OCI-LY1 (cell line): ENCODE measurements at regions not wholly inside any gene's neighbourhood (a gene's known extent, or its start where the extent isn't known, plus 50 kb on each side); places are given as distances from the start of the nearest gene placed in this dataset.

Experiments used
- H2AFZ ChIP-seq: fragments of 200-600 bp; sonication (generic), shearing (Covaris generic); 2 replicates; pipeline ENCODE4 v1.6.0; 2014; ENCODE audit warnings: antibody characterized with exemption, mild to moderate bottlenecking, low read length
- H3F3A ChIP-seq: fragments of 200-600 bp; sonication (generic), shearing (Covaris generic); 2 replicates; pipeline ENCODE4 v1.6.0; 2014; ENCODE audit warnings: mild to moderate bottlenecking, antibody characterized with exemption, low read length, moderate library complexity; ENCODE audit not compliant: insufficient read depth
- H3K27ac ChIP-seq: fragments of 200-600 bp; sonication (generic); 2 replicates; pipeline ENCODE4 v1.5.1; 2014; ENCODE audit warnings: low read length, mixed run types, mild to moderate bottlenecking, low read depth; ENCODE audit not compliant: poor library complexity, severe bottlenecking
- H3K27me3 ChIP-seq: fragments of 200-600 bp; sonication (generic); 2 replicates; pipeline ENCODE4 v1.6.0; 2014; ENCODE audit warnings: antibody characterized with exemption, mild to moderate bottlenecking, low read length, moderate library complexity; ENCODE audit not compliant: insufficient read depth
- H3K36me3 ChIP-seq: fragments of 200-600 bp; sonication (generic); 2 replicates; pipeline ENCODE4 v1.6.1; 2014; ENCODE audit warnings: mild to moderate bottlenecking, antibody characterized with exemption, low read length, moderate library complexity, mixed read lengths; ENCODE audit not compliant: insufficient read depth
- H3K4me1 ChIP-seq: fragments of 200-600 bp; sonication (generic); 2 replicates; pipeline ENCODE4 v1.5.1; 2014; ENCODE audit warnings: mild to moderate bottlenecking, low read length, moderate library complexity; ENCODE audit not compliant: insufficient read depth, severe bottlenecking
- H3K4me2 ChIP-seq: fragments of 200-600 bp; sonication (generic), shearing (Covaris generic); 2 replicates; pipeline ENCODE4 v1.6.1; 2014; ENCODE audit warnings: low read length
- H3K4me3 ChIP-seq: fragments of 200-600 bp; sonication (generic); 2 replicates; pipeline ENCODE4 v1.5.1; 2014; ENCODE audit warnings: low read length, low read depth, mild to moderate bottlenecking, mixed read lengths; ENCODE audit not compliant: poor library complexity, severe bottlenecking
- H3K79me2 ChIP-seq: fragments of 200-600 bp; shearing (Covaris generic); 2 replicates; pipeline ENCODE4 v1.6.1; 2016; ENCODE audit warnings: mixed run types, low read length, mixed read lengths; ENCODE audit not compliant: insufficient read depth
- H3K9ac ChIP-seq: fragments of 200-600 bp; sonication (generic), shearing (Covaris generic); 2 replicates; pipeline ENCODE4 v1.6.1; 2014; ENCODE audit warnings: mild to moderate bottlenecking, low read length, mixed read lengths
- H3K9me2 ChIP-seq: fragments of 200-600 bp; sonication (generic), shearing (Covaris generic); 2 replicates; pipeline ENCODE4 v1.6.1; 2014; ENCODE audit warnings: low read depth, mild to moderate bottlenecking, low read length, mixed read lengths
- H3K9me3 ChIP-seq: fragments of 200-600 bp; shearing (Covaris generic); 2 replicates; pipeline ENCODE4 v1.6.1; 2014; ENCODE audit warnings: low read length, mixed read lengths
- H4K20me1 ChIP-seq: fragments of 200-600 bp; sonication (generic), shearing (Covaris generic); 2 replicates; pipeline ENCODE4 v1.6.0; 2016; ENCODE audit warnings: mild to moderate bottlenecking, low read length; ENCODE audit not compliant: insufficient read depth
- EZH2 ChIP-seq: fragments of 200-600 bp; sonication (generic), shearing (Covaris generic); IDR thresholded peaks from 2 replicates; pipeline ENCODE4 v1.8.0; 2017; ENCODE audit warnings: borderline replicate concordance, mixed run types, mild to moderate bottlenecking, antibody characterized with exemption, low read length, moderate library complexity, mixed read lengths
- TF ChIP-seq, protein P1 (sequence below): fragments of 200-600 bp; sonication (generic), shearing (Covaris generic); IDR thresholded peaks from 2 replicates; pipeline ENCODE4 v1.5.1; 2017; ENCODE audit warnings: mild to moderate bottlenecking, antibody characterized with exemption, low read length, moderate library complexity, mixed read lengths

GRCh38 chr2:238576674-238577073 lies 149.9 kb downstream of the ASB1 start:
- no peaks in the 10 kb centered on the region for H3K36me3 ChIP-seq
- no peaks in the 10 kb centered on the region for H3K4me1 ChIP-seq
- no peaks in the 10 kb centered on the region for H3F3A ChIP-seq
- H3K4me2 ChIP-seq = no peak overlapping the region
- H3K27ac ChIP-seq = no peak overlapping the region
- TF ChIP-seq EZH2 = no peak
- TF ChIP-seq, protein P1, sequence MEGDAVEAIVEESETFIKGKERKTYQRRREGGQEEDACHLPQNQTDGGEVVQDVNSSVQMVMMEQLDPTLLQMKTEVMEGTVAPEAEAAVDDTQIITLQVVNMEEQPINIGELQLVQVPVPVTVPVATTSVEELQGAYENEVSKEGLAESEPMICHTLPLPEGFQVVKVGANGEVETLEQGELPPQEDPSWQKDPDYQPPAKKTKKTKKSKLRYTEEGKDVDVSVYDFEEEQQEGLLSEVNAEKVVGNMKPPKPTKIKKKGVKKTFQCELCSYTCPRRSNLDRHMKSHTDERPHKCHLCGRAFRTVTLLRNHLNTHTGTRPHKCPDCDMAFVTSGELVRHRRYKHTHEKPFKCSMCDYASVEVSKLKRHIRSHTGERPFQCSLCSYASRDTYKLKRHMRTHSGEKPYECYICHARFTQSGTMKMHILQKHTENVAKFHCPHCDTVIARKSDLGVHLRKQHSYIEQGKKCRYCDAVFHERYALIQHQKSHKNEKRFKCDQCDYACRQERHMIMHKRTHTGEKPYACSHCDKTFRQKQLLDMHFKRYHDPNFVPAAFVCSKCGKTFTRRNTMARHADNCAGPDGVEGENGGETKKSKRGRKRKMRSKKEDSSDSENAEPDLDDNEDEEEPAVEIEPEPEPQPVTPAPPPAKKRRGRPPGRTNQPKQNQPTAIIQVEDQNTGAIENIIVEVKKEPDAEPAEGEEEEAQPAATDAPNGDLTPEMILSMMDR = no peak
- H3K9me2 ChIP-seq = no peaks in the 10 kb centered on the region
- no peaks in the 10 kb centered on the region for H4K20me1 ChIP-seq
- no peak overlapping the region for H3K4me3 ChIP-seq
- H3K9me3 ChIP-seq = no peaks in the 10 kb centered on the region
- H3K27me3 ChIP-seq = peaks cover 13% of the 10 kb centered on the region; the same call in 1 of the 2 replicates
- H3K79me2 ChIP-seq = no peaks in the 10 kb centered on the region
- no peak overlapping the region for H3K9ac ChIP-seq
- H2AFZ ChIP-seq = no peak overlapping the region

DNA sequence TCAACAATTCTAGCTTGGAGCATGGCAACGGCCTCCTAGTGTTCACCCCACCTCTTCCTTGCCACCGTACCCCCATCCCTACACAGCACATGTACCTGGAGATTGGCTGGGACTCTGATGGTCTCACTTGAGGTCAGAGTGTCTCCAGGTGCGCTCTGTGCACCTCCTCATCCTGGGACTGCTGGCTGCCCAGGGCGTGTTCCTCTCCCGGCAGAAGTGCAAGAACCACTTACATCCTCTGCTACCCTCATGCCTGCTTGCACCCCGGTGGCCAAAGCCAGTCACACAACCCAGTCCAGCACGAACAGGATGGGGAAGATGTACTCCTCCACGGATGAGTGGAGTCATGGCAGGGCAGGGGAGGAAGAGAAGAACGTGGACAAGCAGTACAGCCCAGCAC lies 151.5 kb downstream of the ASB1 start:
- H3K9me2 ChIP-seq = no peaks in the 10 kb centered on the region
- H3K27ac ChIP-seq = no peak overlapping the region
- no peaks in the 10 kb centered on the region for H3F3A ChIP-seq
- H3K9ac ChIP-seq = no peak overlapping the region
- TF ChIP-seq, protein P1 = no peak
- TF ChIP-seq EZH2 = no peak
- peaks cover 8% of the 10 kb centered on the region; the same call in 1 of the 2 replicates for H3K27me3 ChIP-seq
- no peak overlapping the region for H3K4me2 ChIP-seq
- H3K79me2 ChIP-seq = no peaks in the 10 kb centered on the region
- no peaks in the 10 kb centered on the region for H4K20me1 ChIP-seq
- H3K4me1 ChIP-seq = no peaks in the 10 kb centered on the region
- no peak overlapping the region for H3K4me3 ChIP-seq
- H3K36me3 ChIP-seq = no peaks in the 10 kb centered on the region
- H2AFZ ChIP-seq = no peak overlapping the region
- no peaks in the 10 kb centered on the region for H3K9me3 ChIP-seq

DNA sequence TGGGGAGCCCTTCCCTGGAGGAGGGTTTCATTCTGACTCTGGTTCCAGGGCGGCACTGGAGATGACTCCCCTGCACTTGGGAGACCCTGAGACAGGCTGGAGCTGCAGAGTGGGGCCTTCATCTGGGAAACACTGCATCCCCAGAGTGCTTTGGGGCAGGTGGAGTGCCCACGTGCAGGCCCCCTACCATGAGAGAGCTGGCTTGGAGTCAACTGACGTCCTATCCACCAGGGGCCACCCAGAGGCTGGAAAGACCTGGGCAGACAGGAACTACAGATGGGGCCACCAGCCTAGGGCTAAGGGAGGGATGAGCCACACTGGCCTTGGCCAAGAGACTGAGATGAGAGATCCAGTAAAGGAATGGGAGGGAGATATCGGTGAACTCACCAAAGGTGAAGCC lies 153.8 kb downstream of the ASB1 start:
- H3K27me3 ChIP-seq = peaks cover 8% of the 10 kb centered on the region; the same call in 1 of the 2 replicates
- no peak overlapping the region for H2AFZ ChIP-seq
- H4K20me1 ChIP-seq = no peaks in the 10 kb centered on the region
- no peak overlapping the region for H3K4me2 ChIP-seq
- H3K79me2 ChIP-seq = no peaks in the 10 kb centered on the region
- no peak overlapping the region for H3K4me3 ChIP-seq
- H3K4me1 ChIP-seq = no peaks in the 10 kb centered on the region
- no peak overlapping the region for H3K27ac ChIP-seq
- no peaks in the 10 kb centered on the region for H3F3A ChIP-seq
- TF ChIP-seq EZH2 = no peak
- TF ChIP-seq, protein P1 = no peak
- no peak overlapping the region for H3K9ac ChIP-seq
- no peaks in the 10 kb centered on the region for H3K36me3 ChIP-seq
- H3K9me3 ChIP-seq = no peaks in the 10 kb centered on the region
- no peaks in the 10 kb centered on the region for H3K9me2 ChIP-seq
